ENCODE measurements at regions not wholly inside any gene's neighbourhood (a gene's known extent, or its start where the extent isn't known, plus 50 kb on each side); places are given as distances from the start of the nearest gene placed in this dataset.

DNA sequence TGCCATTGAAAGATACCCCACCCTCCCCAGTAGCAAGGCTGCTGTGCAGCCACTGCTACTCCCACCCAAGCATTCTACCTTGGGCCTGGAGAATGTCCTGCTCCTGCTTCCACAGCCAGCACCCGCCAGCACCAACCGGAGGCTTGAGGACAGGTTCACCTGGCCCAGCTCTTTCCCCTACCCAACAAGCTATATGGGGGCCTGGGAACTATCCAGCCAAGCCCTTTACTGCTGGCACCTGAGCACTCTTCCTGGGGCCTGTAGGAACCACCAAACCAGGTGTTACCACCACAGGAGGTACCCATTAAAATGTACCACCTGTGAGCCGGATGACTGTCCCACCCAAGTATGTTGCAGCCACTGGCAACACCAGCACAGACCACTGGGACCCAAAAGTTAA lies 86.1 kb upstream of the GHR start (continued):
- TF ChIP-seq CDX4 (CRISPR knock-in tag; IDR thresholded peaks at IDR 0.05; ENCODE audit: borderline replicate concordance) = no peak

- Mint-ChIP-seq H3K4me1 (no peaks in the 10 kb centered on the region), H3K27me3 (ENCODE audit: low read depth) (no peaks in the 10 kb centered on the region; the same call in 1 of the 2 replicates), H3K27ac (no peak overlapping the region), H3K9me3 (peaks cover 76% of the 10 kb centered on the region), H3K4me3 (no peak overlapping the region), H3K36me3 (peaks cover 32% of the 10 kb centered on the region)
- POLR2A ChIA-PET = no interaction called here
- ATAC-seq (no peak), DNase-seq (ENCODE audit: low spot score) (no peak)
- CTCF ChIA-PET = no interaction called here
- no peak for TF ChIP-seq TCF7 (CRISPR knock-in tag; IDR thresholded peaks at IDR 0.05; ENCODE audit: low read depth)
- no peak for TF ChIP-seq ESRRA (CRISPR knock-in tag; IDR thresholded peaks at IDR 0.05; ENCODE audit: borderline replicate concordance)
- no peak for TF ChIP-seq FOXJ3 (CRISPR knock-in tag; IDR thresholded peaks at IDR 0.05; ENCODE audit: borderline replicate concordance)
- TF ChIP-seq SP1 (CRISPR knock-in tag; conservative IDR thresholded peaks at IDR 0.05) = no peak
- no peak for TF ChIP-seq ZNF416 (CRISPR knock-in tag; IDR thresholded peaks at IDR 0.05)
- TF ChIP-seq, protein P1, sequence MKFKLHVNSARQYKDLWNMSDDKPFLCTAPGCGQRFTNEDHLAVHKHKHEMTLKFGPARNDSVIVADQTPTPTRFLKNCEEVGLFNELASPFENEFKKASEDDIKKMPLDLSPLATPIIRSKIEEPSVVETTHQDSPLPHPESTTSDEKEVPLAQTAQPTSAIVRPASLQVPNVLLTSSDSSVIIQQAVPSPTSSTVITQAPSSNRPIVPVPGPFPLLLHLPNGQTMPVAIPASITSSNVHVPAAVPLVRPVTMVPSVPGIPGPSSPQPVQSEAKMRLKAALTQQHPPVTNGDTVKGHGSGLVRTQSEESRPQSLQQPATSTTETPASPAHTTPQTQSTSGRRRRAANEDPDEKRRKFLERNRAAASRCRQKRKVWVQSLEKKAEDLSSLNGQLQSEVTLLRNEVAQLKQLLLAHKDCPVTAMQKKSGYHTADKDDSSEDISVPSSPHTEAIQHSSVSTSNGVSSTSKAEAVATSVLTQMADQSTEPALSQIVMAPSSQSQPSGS (CRISPR knock-in tag; IDR thresholded peaks at IDR 0.05; ENCODE audit: borderline replicate concordance, low read depth) = no peak
- no peak for TF ChIP-seq NFE2L1 (CRISPR knock-in tag; IDR thresholded peaks at IDR 0.05)
- TF ChIP-seq ZNF532 (CRISPR knock-in tag; IDR thresholded peaks at IDR 0.05; ENCODE audit: borderline replicate concordance) = no peak
Observed at GRCh38 chr5:42337607-42338006, 85.6 kb upstream of the GHR start.

- POLR2A ChIA-PET = no interaction called here
- H3K36me3 Mint-ChIP-seq = peaks cover 32% of the 10 kb centered on the region
- no peak overlapping the region for H3K27ac Mint-ChIP-seq
- H3K4me3 Mint-ChIP-seq = no peak overlapping the region
- DNase-seq (ENCODE audit: low spot score) (no peak), ATAC-seq (no peak)
- peaks cover 72% of the 10 kb centered on the region for H3K9me3 Mint-ChIP-seq
- CTCF ChIA-PET = no interaction called here
- H3K4me1 Mint-ChIP-seq = no peaks in the 10 kb centered on the region
- no peaks in the 10 kb centered on the region; the same call in 1 of the 2 replicates for H3K27me3 Mint-ChIP-seq (ENCODE audit: low read depth)
- TF ChIP-seq TCF7 (CRISPR knock-in tag; IDR thresholded peaks at IDR 0.05; ENCODE audit: low read depth) (no peak), ATF1 (CRISPR knock-in tag; IDR thresholded peaks at IDR 0.05) (no peak), MYBL2 (CRISPR knock-in tag; IDR thresholded peaks at IDR 0.05) (no peak), NFYB (CRISPR knock-in tag; conservative IDR thresholded peaks at IDR 0.05; ENCODE audit: low read depth) (no peak), OVOL2 (CRISPR knock-in tag; IDR thresholded peaks at IDR 0.05; ENCODE audit: borderline replicate concordance) (no peak), HMGXB4 (CRISPR knock-in tag; IDR thresholded peaks at IDR 0.05) (no peak), ZNF532 (CRISPR knock-in tag; IDR thresholded peaks at IDR 0.05; ENCODE audit: borderline replicate concordance) (no peak)
- TF ChIP-seq, protein P2, sequence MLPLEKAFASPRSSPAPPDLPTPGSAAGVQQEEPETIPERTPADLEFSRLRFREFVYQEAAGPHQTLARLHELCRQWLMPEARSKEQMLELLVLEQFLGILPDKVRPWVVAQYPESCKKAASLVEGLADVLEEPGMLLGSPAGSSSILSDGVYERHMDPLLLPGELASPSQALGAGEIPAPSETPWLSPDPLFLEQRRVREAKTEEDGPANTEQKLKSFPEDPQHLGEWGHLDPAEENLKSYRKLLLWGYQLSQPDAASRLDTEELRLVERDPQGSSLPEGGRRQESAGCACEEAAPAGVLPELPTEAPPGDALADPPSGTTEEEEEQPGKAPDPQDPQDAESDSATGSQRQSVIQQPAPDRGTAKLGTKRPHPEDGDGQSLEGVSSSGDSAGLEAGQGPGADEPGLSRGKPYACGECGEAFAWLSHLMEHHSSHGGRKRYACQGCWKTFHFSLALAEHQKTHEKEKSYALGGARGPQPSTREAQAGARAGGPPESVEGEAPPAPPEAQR (CRISPR knock-in tag; IDR thresholded peaks at IDR 0.05) = no peak
- TF ChIP-seq, protein P3, sequence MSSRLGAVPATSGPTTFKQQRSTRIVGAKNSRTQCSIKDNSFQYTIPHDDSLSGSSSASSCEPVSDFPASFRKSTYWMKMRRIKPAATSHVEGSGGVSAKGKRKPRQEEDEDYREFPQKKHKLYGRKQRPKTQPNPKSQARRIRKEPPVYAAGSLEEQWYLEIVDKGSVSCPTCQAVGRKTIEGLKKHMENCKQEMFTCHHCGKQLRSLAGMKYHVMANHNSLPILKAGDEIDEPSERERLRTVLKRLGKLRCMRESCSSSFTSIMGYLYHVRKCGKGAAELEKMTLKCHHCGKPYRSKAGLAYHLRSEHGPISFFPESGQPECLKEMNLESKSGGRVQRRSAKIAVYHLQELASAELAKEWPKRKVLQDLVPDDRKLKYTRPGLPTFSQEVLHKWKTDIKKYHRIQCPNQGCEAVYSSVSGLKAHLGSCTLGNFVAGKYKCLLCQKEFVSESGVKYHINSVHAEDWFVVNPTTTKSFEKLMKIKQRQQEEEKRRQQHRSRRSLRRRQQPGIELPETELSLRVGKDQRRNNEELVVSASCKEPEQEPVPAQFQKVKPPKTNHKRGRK (CRISPR knock-in tag; IDR thresholded peaks at IDR 0.05; ENCODE audit: borderline replicate concordance) = no peak
- TF ChIP-seq, protein P4, sequence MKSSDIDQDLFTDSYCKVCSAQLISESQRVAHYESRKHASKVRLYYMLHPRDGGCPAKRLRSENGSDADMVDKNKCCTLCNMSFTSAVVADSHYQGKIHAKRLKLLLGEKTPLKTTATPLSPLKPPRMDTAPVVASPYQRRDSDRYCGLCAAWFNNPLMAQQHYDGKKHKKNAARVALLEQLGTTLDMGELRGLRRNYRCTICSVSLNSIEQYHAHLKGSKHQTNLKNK (CRISPR knock-in tag; IDR thresholded peaks at IDR 0.05) = no peak
Observed at GRCh38 chr5:42338136-42338535, 85.1 kb upstream of the GHR start.
